HG03469 (cell line): ENCODE measurements at regions not wholly inside any gene's neighbourhood (a gene's known extent, or its start where the extent isn't known, plus 50 kb on each side); places are given as distances from the start of the nearest gene placed in this dataset.

ENCODE experiments used
- ATAC-seq: cut with Tn5 transposase; IDR thresholded peaks from one replicate; pipeline ENCODE4 v1.9.1; 2021; ENCODE audit warnings: mild to moderate bottlenecking, moderate library complexity, moderate number of reproducible peaks; ENCODE audit not compliant: unreplicated experiment

- ATAC-seq = no peak
These were observed 1013.1 kb upstream of the TMEM132C start for GRCh38 chr12:127253797-127254327.

- no peak for ATAC-seq
These were observed 1012.5 kb upstream of the TMEM132C start for GRCh38 chr12:127254420-127254955.

- no peak for ATAC-seq
These were observed 1009.5 kb upstream of the TMEM132C start for GRCh38 chr12:127257366-127257935.

- no peak for ATAC-seq
These were observed 1006.4 kb upstream of the TMEM132C start for GRCh38 chr12:127260531-127260930.

GRCh38 chr12:127260999-127261398, 1006.0 kb upstream of the TMEM132C start:
- no peak for ATAC-seq

GRCh38 chr12:127262615-127263014, 1004.4 kb upstream of the TMEM132C start:
- ATAC-seq = no peak

- no peak for ATAC-seq
These were observed 1003.3 kb upstream of the TMEM132C start for GRCh38 chr12:127263621-127264020.

GRCh38 chr12:127267128-127267527, 999.8 kb upstream of the TMEM132C start:
- ATAC-seq = no peak

GRCh38 chr12:127268213-127268612, 998.8 kb upstream of the TMEM132C start:
- no peak for ATAC-seq

- ATAC-seq = no peak
These were observed 998.1 kb upstream of the TMEM132C start for GRCh38 chr12:127268706-127269425.

- no peak for ATAC-seq
These were observed 996.8 kb upstream of the TMEM132C start for GRCh38 chr12:127270193-127270592.

GRCh38 chr12:127271776-127272175, 995.2 kb upstream of the TMEM132C start:
- no peak for ATAC-seq

GRCh38 chr12:127272864-127273263, 994.1 kb upstream of the TMEM132C start:
- ATAC-seq = no peak

GRCh38 chr12:127273626-127274025, 993.3 kb upstream of the TMEM132C start:
- no peak for ATAC-seq

- no peak for ATAC-seq
These were observed 991.6 kb upstream of the TMEM132C start for GRCh38 chr12:127275416-127275815.

GRCh38 chr12:127277882-127278281, 989.1 kb upstream of the TMEM132C start:
- ATAC-seq = no peak

- ATAC-seq = no peak
These were observed 988.6 kb upstream of the TMEM132C start for GRCh38 chr12:127278351-127278750.

- ATAC-seq = no peak
These were observed 986.3 kb upstream of the TMEM132C start for GRCh38 chr12:127280393-127281275.

- no peak for ATAC-seq
These were observed 984.0 kb upstream of the TMEM132C start for GRCh38 chr12:127282786-127283565.

- ATAC-seq = no peak
These were observed 982.9 kb upstream of the TMEM132C start for GRCh38 chr12:127284021-127284420.
